NCI-H460 (cell line): ENCODE measurements at regions not wholly inside any gene's neighbourhood (a gene's known extent, or its start where the extent isn't known, plus 50 kb on each side); places are given as distances from the start of the nearest gene placed in this dataset.

Experiments used
- DNase-seq: peaks from one replicate; pipeline ENCODE4 v3.0.0-alpha.2; 2016; ENCODE audit warnings: low read depth; ENCODE audit errors: extremely low read depth
- small RNA-seq, 2 experiments: library from RNA; depleted of rRNA; stranded (forward); fragments of <200 nt; gene quantifications; one replicate each; pipeline ENCODE3, GENCODE V24; 2014

- no peak for DNase-seq
Observed at GRCh38 chr12:9271875-9272274, 63.7 kb upstream of the PZP start.

- no peak for DNase-seq
Observed at GRCh38 chr12:9264546-9264945, 56.4 kb upstream of the PZP start.

GRCh38 chr12:9260931-9261330 is 52.7 kb upstream of the PZP start:
- DNase-seq, result no peak

GRCh38 chr12:9258676-9259075 is 50.5 kb upstream of the PZP start:
- no peak for DNase-seq

Small RNA genes in the stretch of these regions (small RNA-seq; reads per million reads assigned to genes)
- 0 reads per million in 2 experiments for gene RF00072
